OCI-LY7 (cell line): ENCODE measurements at regions not wholly inside any gene's neighbourhood (a gene's known extent, or its start where the extent isn't known, plus 50 kb on each side); places are given as distances from the start of the nearest gene placed in this dataset.

Experiments used
- BruUV-seq: library from RNA; stranded (reverse); fragments of 400-500 nt; replicated peaks from 2 replicates; lab custom pipeline; 2021; lab: Mats Ljungman, UMichigan
- CTCF ChIA-PET: fragments of 300-600 bp; sonication (Branson Sonifier 250); formaldehyde crosslinking; loops from one replicate; lab custom pipeline; 2022; ENCODE audit warnings: antibody characterized with exemption; ENCODE audit not compliant: unreplicated experiment; lab: Charles Lee
- POLR2A ChIA-PET: fragments of 300-600 bp; sonication (Branson Sonifier 250); formaldehyde crosslinking; loops from one replicate; lab custom pipeline; 2022; ENCODE audit warnings: antibody characterized with exemption; lab: Charles Lee
- DNase-seq: peaks from one replicate; pipeline ENCODE4 v3.0.0-alpha.2; 2015; ENCODE audit warnings: low spot score
- H2AFZ ChIP-seq: fragments of 200-600 bp; sonication (generic), shearing (Covaris generic); 2 replicates; pipeline ENCODE4 v1.6.1; 2014; ENCODE audit warnings: mild to moderate bottlenecking, antibody characterized with exemption, low read length, moderate library complexity
- H3K27ac ChIP-seq: fragments of 200-600 bp; sonication (generic); 2 replicates; pipeline ENCODE4 v1.5.1; 2014; ENCODE audit warnings: mixed run types, low read depth, mild to moderate bottlenecking, moderate library complexity, low read length, inconsistent platforms; ENCODE audit not compliant: poor library complexity, severe bottlenecking
- H3K36me3 ChIP-seq: fragments of 200-600 bp; sonication (generic); 2 replicates; pipeline ENCODE4 v1.6.1; 2014; ENCODE audit warnings: mild to moderate bottlenecking, antibody characterized with exemption, low read length, moderate library complexity, mixed read lengths; ENCODE audit not compliant: insufficient read depth
- H3K4me1 ChIP-seq: fragments of 200-600 bp; sonication (generic); 2 replicates; pipeline ENCODE4 v1.5.1; 2014; ENCODE audit warnings: mild to moderate bottlenecking, low read length; ENCODE audit not compliant: insufficient read depth, poor library complexity, severe bottlenecking
- H3K4me2 ChIP-seq: fragments of 200-600 bp; sonication (generic); 2 replicates; pipeline ENCODE4 v1.6.1; 2014; ENCODE audit warnings: mild to moderate bottlenecking, low read length
- H3K4me3 ChIP-seq: fragments of 200-600 bp; sonication (generic); 2 replicates; pipeline ENCODE4 v1.5.1; 2014; ENCODE audit warnings: mild to moderate bottlenecking, low read depth, low read length; ENCODE audit not compliant: poor library complexity, severe bottlenecking
- H3K79me2 ChIP-seq: fragments of 200-600 bp; sonication (generic); 2 replicates; pipeline ENCODE4 v1.6.1; 2016; ENCODE audit warnings: low read depth, mild to moderate bottlenecking, low read length, moderate library complexity, mixed read lengths; ENCODE audit not compliant: insufficient read depth
- H3K9me2 ChIP-seq: fragments of 200-600 bp; sonication (generic); 2 replicates; pipeline ENCODE4 v1.6.1; 2016; ENCODE audit warnings: mild to moderate bottlenecking, low read length, mixed read lengths; ENCODE audit not compliant: insufficient read depth
- H3K9me3 ChIP-seq: fragments of 200-600 bp; sonication (generic); 2 replicates; pipeline ENCODE4 v1.6.1; 2014; ENCODE audit warnings: mild to moderate bottlenecking, mixed run types, low read length, mixed read lengths
- H4K20me1 ChIP-seq: fragments of 200-600 bp; sonication (generic); 2 replicates; pipeline ENCODE4 v1.6.1; 2014; ENCODE audit warnings: mild to moderate bottlenecking, antibody characterized with exemption, low read length, moderate library complexity, mixed read lengths; ENCODE audit not compliant: insufficient read depth
- EZH2phosphoT487 ChIP-seq: fragments of 200-600 bp; sonication (generic); IDR thresholded peaks from 2 replicates; pipeline ENCODE4 v1.6.1; 2018; ENCODE audit warnings: low read depth, borderline replicate concordance, mild to moderate bottlenecking, mixed run types, antibody characterized with exemption, low read length, moderate library complexity, mixed read lengths
- intact Hi-C: fragments of 100-400 bp; cut with micrococcal nuclease; formaldehyde crosslinking; loops from one replicate; pipeline ENCODE4 v1.10.0; 2022; ENCODE audit not compliant: unreplicated experiment
- TF ChIP-seq, protein P1 (sequence below): fragments of 200-600 bp; sonication (generic); conservative IDR thresholded peaks from 2 replicates; pipeline ENCODE4 v1.5.1; 2014; ENCODE audit warnings: mild to moderate bottlenecking, antibody characterized with exemption, low read length, moderate library complexity, mixed read lengths

DNA sequence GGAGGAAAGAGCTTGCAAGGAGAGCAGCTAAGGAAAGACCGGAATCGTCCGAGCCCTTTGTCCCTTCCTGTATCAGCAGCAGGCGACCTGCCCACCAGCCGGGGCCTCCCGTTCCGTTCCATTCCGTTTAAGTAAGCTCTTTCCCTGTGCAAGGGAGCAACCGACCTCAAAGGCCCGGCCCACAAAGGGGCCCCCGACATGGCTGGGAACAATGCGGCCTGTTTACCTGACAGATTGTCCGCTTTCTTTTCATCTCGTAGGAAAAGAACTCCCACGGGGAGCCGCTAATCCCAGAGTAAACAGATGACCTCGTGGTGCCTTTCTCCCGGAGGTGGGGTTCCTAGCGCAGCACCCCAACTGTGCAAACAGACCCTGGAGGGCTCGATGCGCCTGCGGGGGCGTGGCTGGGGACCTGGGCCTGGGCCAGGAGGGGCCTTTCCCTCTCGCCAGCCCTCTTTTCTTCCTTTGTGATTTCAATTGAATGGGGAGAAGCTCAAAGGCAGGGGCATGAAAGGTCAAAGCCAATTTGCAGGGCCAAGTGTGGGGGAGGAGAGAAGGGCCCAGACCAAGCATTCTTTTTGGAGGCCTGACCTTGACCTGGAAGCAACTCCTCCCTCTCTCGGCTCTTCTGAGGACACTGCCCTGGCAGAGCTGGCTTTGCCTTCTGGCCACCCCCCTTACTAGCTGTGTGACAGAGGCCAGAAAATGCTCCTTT, 120.2 kb downstream of the INHBB start:
- H4K20me1 ChIP-seq, result no peaks in the 10 kb centered on the region
- H3K27ac ChIP-seq, result no peak overlapping the region
- no peak overlapping the region for H2AFZ ChIP-seq
- CTCF ChIA-PET, result no interaction called here
- H3K79me2 ChIP-seq, result no peaks in the 10 kb centered on the region
- H3K4me3 ChIP-seq, result no peak overlapping the region
- no TSS peak for BruUV-seq
- no peaks in the 10 kb centered on the region for H3K36me3 ChIP-seq
- H3K4me2 ChIP-seq, result no peak overlapping the region
- intact Hi-C loops, result no loop called here
- POLR2A ChIA-PET, result no interaction called here
- DNase-seq, result no peak
- TF ChIP-seq, protein P1, sequence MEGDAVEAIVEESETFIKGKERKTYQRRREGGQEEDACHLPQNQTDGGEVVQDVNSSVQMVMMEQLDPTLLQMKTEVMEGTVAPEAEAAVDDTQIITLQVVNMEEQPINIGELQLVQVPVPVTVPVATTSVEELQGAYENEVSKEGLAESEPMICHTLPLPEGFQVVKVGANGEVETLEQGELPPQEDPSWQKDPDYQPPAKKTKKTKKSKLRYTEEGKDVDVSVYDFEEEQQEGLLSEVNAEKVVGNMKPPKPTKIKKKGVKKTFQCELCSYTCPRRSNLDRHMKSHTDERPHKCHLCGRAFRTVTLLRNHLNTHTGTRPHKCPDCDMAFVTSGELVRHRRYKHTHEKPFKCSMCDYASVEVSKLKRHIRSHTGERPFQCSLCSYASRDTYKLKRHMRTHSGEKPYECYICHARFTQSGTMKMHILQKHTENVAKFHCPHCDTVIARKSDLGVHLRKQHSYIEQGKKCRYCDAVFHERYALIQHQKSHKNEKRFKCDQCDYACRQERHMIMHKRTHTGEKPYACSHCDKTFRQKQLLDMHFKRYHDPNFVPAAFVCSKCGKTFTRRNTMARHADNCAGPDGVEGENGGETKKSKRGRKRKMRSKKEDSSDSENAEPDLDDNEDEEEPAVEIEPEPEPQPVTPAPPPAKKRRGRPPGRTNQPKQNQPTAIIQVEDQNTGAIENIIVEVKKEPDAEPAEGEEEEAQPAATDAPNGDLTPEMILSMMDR, result no peak
- no peaks in the 10 kb centered on the region for H3K9me3 ChIP-seq
- H3K9me2 ChIP-seq, result no peaks in the 10 kb centered on the region
- no peaks in the 10 kb centered on the region for H3K4me1 ChIP-seq

DNA sequence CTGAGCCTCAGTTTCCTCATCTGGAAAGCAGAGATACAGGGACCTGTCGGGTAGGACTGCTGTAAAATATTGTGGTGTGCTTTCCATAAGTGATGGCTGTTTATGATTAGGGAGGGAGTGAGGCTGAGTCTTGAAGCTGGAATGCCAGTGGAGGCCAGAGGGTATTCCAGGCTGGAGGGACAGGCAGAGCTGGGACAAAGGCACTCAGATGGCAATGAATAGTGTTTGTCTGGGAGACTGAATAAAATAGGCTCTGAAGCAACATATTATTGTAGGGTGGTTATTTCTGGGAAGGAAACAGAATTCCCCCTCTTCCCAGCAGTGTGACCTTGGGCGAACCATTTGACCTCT, 120.7 kb downstream of the INHBB start:
- no peaks in the 10 kb centered on the region for H4K20me1 ChIP-seq
- H3K79me2 ChIP-seq, result no peaks in the 10 kb centered on the region
- H3K9me2 ChIP-seq, result no peaks in the 10 kb centered on the region
- no TSS peak for BruUV-seq
- H3K4me2 ChIP-seq, result no peak overlapping the region
- H3K9me3 ChIP-seq, result no peaks in the 10 kb centered on the region
- H2AFZ ChIP-seq, result no peak overlapping the region
- POLR2A ChIA-PET, result no interaction called here
- H3K27ac ChIP-seq, result no peak overlapping the region
- intact Hi-C loops, result no loop called here
- no peak for DNase-seq
- H3K4me3 ChIP-seq, result no peak overlapping the region
- CTCF ChIA-PET, result no interaction called here
- no peaks in the 10 kb centered on the region for H3K4me1 ChIP-seq
- H3K36me3 ChIP-seq, result no peaks in the 10 kb centered on the region
- TF ChIP-seq, protein P1, result no peak

DNA sequence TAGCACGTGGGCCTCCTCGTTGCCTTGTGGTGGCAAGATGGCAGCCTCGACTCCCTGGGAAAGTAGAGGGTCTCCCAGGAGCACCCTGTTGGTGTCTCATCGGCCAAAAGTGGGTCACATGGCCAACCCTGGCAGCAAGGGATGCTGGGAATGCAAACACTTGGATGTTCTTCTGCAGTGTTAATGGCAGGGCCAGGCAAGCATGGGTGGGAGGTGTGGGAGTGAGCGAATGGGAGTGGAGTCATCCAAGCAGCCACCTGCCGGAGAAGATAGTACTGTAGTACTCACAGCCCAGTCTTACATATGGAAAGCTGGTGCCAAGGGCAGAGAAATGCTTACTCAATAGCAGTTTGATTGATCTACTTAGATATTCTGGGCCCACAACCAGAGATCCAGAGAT, 122.2 kb downstream of the INHBB start:
- intact Hi-C loops, result no loop called here
- no peak for DNase-seq
- no peaks in the 10 kb centered on the region for H4K20me1 ChIP-seq
- BruUV-seq, result no TSS peak
- H3K36me3 ChIP-seq, result no peaks in the 10 kb centered on the region
- H3K27ac ChIP-seq, result no peak overlapping the region
- POLR2A ChIA-PET, result no interaction called here
- no peaks in the 10 kb centered on the region for H3K9me3 ChIP-seq
- H3K9me2 ChIP-seq, result no peaks in the 10 kb centered on the region
- no peak overlapping the region for H3K4me2 ChIP-seq
- no peaks in the 10 kb centered on the region for H3K79me2 ChIP-seq
- no peaks in the 10 kb centered on the region for H3K4me1 ChIP-seq
- no peak overlapping the region for H3K4me3 ChIP-seq
- CTCF ChIA-PET, result no interaction called here
- no peak overlapping the region for H2AFZ ChIP-seq
- TF ChIP-seq EZH2phosphoT487, result no peak
- TF ChIP-seq, protein P1, result no peak
